ENCODE measurements at regions not wholly inside any gene's neighbourhood (a gene's known extent, or its start where the extent isn't known, plus 50 kb on each side); places are given as distances from the start of the nearest gene placed in this dataset.
"Not testable (repeated sequence)": the region's sequence is repeated elsewhere in the genome, so short reads cannot be mapped to it uniquely, and the experiment has no call there.

GRCh38 chr1:80158771-80159170, 1152.2 kb upstream of the ADGRL4 start:
- intact Hi-C loops (cut with DNase I) = no loop called here
- no peak for ATAC-seq
- no peak for DNase-seq (ENCODE audit: low spot score)

GRCh38 chr1:80158266-80158665, 1151.7 kb upstream of the ADGRL4 start:
- intact Hi-C loops (cut with DNase I) = no loop called here
- DNase-seq (ENCODE audit: low spot score) = no peak
- ATAC-seq = no peak

- no peak for ATAC-seq
- no peak for DNase-seq (ENCODE audit: low spot score)
- intact Hi-C loops (cut with DNase I) = no loop called here
Observed at GRCh38 chr1:80155371-80155770, 1148.8 kb upstream of the ADGRL4 start.

- ATAC-seq = no peak
- intact Hi-C loops (cut with DNase I) = no loop called here
- no peak for DNase-seq (ENCODE audit: low spot score)
Observed at GRCh38 chr1:80154176-80154575, 1147.6 kb upstream of the ADGRL4 start.

GRCh38 chr1:80153762-80154161, 1147.2 kb upstream of the ADGRL4 start:
- DNase-seq (ENCODE audit: low spot score) (no peak), ATAC-seq (no peak)
- intact Hi-C loops (cut with DNase I) = no loop called here

- ATAC-seq (no peak), DNase-seq (ENCODE audit: low spot score) (no peak)
- intact Hi-C loops (cut with DNase I) = no loop called here
Observed at GRCh38 chr1:80143361-80143760, 1136.8 kb upstream of the ADGRL4 start.

GRCh38 chr1:80137946-80138602, 1131.5 kb upstream of the ADGRL4 start:
- intact Hi-C loops (cut with DNase I) = not testable (repeated sequence)

GRCh38 chr1:80113168-80114038, 1106.9 kb upstream of the ADGRL4 start:
- intact Hi-C loops (cut with DNase I) = no loop called here
- no peak for ATAC-seq

More at GRCh38 chr1:80137946-80138602, 1131.5 kb upstream of the ADGRL4 start:
- not testable (repeated sequence) for DNase-seq (ENCODE audit: low spot score); ATAC-seq

GRCh38 chr1:80101159-80101558, 1094.6 kb upstream of the ADGRL4 start:
- ATAC-seq = no peak
- intact Hi-C loops (cut with DNase I) = no loop called here
- no peak for DNase-seq (ENCODE audit: low spot score)

More at GRCh38 chr1:80113168-80114038, 1106.9 kb upstream of the ADGRL4 start:
- DNase-seq (ENCODE audit: low spot score) = no peak

GRCh38 chr1:80099713-80100112, 1093.2 kb upstream of the ADGRL4 start:
- no peak for ATAC-seq
- intact Hi-C loops (cut with DNase I) = no loop called here

GRCh38 chr1:80085067-80085466, 1078.5 kb upstream of the ADGRL4 start:
- intact Hi-C loops (cut with DNase I) = no loop called here
- no peak for ATAC-seq
- no peak for DNase-seq (ENCODE audit: low spot score)

More at GRCh38 chr1:80099713-80100112, 1093.2 kb upstream of the ADGRL4 start:
- no peak for DNase-seq (ENCODE audit: low spot score)

GRCh38 chr1:80083892-80084291, 1077.4 kb upstream of the ADGRL4 start:
- intact Hi-C loops (cut with DNase I) = no loop called here
- DNase-seq (ENCODE audit: low spot score) (no peak), ATAC-seq (no peak)

- intact Hi-C loops (cut with DNase I) = no loop called here
- DNase-seq (ENCODE audit: low spot score) = no peak
- no peak for ATAC-seq
Observed at GRCh38 chr1:80076469-80076868, 1069.9 kb upstream of the ADGRL4 start.

GRCh38 chr1:80075351-80075750, 1068.8 kb upstream of the ADGRL4 start:
- ATAC-seq = no peak
- intact Hi-C loops (cut with DNase I) = no loop called here
- no peak for DNase-seq (ENCODE audit: low spot score)

GRCh38 chr1:80072563-80072962, 1066.0 kb upstream of the ADGRL4 start:
- intact Hi-C loops (cut with DNase I) = no loop called here
- DNase-seq (ENCODE audit: low spot score) = no peak
- ATAC-seq = no peak

GRCh38 chr1:80066060-80066459, 1059.5 kb upstream of the ADGRL4 start:
- DNase-seq (ENCODE audit: low spot score) (no peak), ATAC-seq (no peak)
- intact Hi-C loops (cut with DNase I) = no loop called here

- DNase-seq (ENCODE audit: low spot score) (no peak), ATAC-seq (no peak)
- intact Hi-C loops (cut with DNase I) = no loop called here
Observed at GRCh38 chr1:80064524-80064923, 1058.0 kb upstream of the ADGRL4 start.

- intact Hi-C loops (cut with DNase I) = no loop called here
- DNase-seq (ENCODE audit: low spot score) = no peak
- ATAC-seq = no peak
Observed at GRCh38 chr1:80059940-80060339, 1053.4 kb upstream of the ADGRL4 start.

- intact Hi-C loops (cut with DNase I) = no loop called here
- ATAC-seq = no peak
- DNase-seq (ENCODE audit: low spot score) = no peak
Observed at GRCh38 chr1:80056179-80056578, 1049.6 kb upstream of the ADGRL4 start.

GRCh38 chr1:80054129-80054528, 1047.6 kb upstream of the ADGRL4 start:
- ATAC-seq (no peak), DNase-seq (ENCODE audit: low spot score) (no peak)
- intact Hi-C loops (cut with DNase I) = no loop called here
